ENCODE measurements at regions not wholly inside any gene's neighbourhood (a gene's known extent, or its start where the extent isn't known, plus 50 kb on each side); places are given as distances from the start of the nearest gene placed in this dataset.

GRCh38 chr6:16819752-16820151, 58.5 kb upstream of the ATXN1 start:
- peak; percentile 65 for TF ChIP-seq CTCF (conservative IDR thresholded peaks at IDR 0.05)
- Mint-ChIP-seq H3K27me3 (ENCODE audit: insufficient read depth) (no peaks in the 10 kb centered on the region), H3K27ac (no peak overlapping the region), H3K36me3 (ENCODE audit: low read depth) (no peaks in the 10 kb centered on the region), H3K4me1 (no peaks in the 10 kb centered on the region), H3K9me3 (no peaks in the 10 kb centered on the region), H3K4me3 (no peak overlapping the region)
- 83 to 100% methylated on average over 1 to 2 of the region's 3 CpGs for WGBS, 2 experiments (ENCODE audit: insufficient coverage in 1 of 2, insufficient read length in 1 of 2)
- Histone ChIP-seq H3K36me3 (ENCODE audit: control insufficient read depth, insufficient read depth, low read length) (no peaks in the 10 kb centered on the region), H3K9me3 (ENCODE audit: control insufficient read depth, low read length) (no peaks in the 10 kb centered on the region), H3K4me3 (ENCODE audit: low read length) (no peak overlapping the region), H3K4me1 (ENCODE audit: control insufficient read depth, insufficient read depth, low read length) (no peaks in the 10 kb centered on the region), H3K9ac (ENCODE audit: extremely low read depth, low read length, poor library complexity, severe bottlenecking) (no peak overlapping the region), H3K27ac (ENCODE audit: low read depth, low read length) (no peak overlapping the region), H3K27me3 (ENCODE audit: control insufficient read depth, insufficient read depth, low read length, poor library complexity, severe bottlenecking) (no peaks in the 10 kb centered on the region)
- no peak for DNase-seq

GRCh38 chr6:16818992-16819626, 57.8 kb upstream of the ATXN1 start:
- no peak for TF ChIP-seq CTCF (conservative IDR thresholded peaks at IDR 0.05)

DNA sequence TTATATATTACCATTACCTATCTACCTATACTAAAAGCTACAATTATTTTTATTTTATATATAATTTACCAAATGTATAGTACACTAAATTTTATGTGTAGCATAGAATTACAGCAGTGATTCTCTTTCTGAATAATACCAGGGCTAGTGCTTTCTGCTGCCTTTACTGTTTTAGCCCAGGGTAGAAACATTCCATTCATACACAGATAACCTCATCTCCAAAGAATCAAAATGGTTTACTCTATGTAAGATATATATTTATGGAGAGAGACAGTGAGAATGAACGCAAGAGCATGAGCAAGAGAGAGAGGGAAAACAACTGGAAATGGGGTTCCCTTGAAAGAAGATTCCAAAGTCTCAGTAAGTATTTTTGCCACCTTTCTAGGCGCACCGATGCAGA, 56.3 kb upstream of the ATXN1 start:
- peaks cover 10% of the 10 kb centered on the region for H3K9me3 Mint-ChIP-seq
- H3K36me3 ChIP-seq (ENCODE audit: control insufficient read depth, insufficient read depth, low read length) = no peaks in the 10 kb centered on the region
- H3K27ac Mint-ChIP-seq = no peak overlapping the region
- H3K27me3 Mint-ChIP-seq (ENCODE audit: insufficient read depth) = no peaks in the 10 kb centered on the region
- TF ChIP-seq CTCF (conservative IDR thresholded peaks at IDR 0.05) = no peak
- H3K27me3 ChIP-seq (ENCODE audit: control insufficient read depth, insufficient read depth, low read length, poor library complexity, severe bottlenecking) = no peaks in the 10 kb centered on the region
- no peaks in the 10 kb centered on the region for H3K36me3 Mint-ChIP-seq (ENCODE audit: low read depth)
- H3K9me3 ChIP-seq (ENCODE audit: control insufficient read depth, low read length) = peaks cover 10% of the 10 kb centered on the region
- H3K4me3 Mint-ChIP-seq = no peak overlapping the region
- H3K4me1 ChIP-seq (ENCODE audit: control insufficient read depth, insufficient read depth, low read length) = no peaks in the 10 kb centered on the region
- H3K27ac ChIP-seq (ENCODE audit: low read depth, low read length) = no peak overlapping the region
- no peak overlapping the region for H3K9ac ChIP-seq (ENCODE audit: extremely low read depth, low read length, poor library complexity, severe bottlenecking)
- WGBS, 2 experiments (ENCODE audit: insufficient coverage in 1 of 2, insufficient read length in 1 of 2) = 95 to 100% methylated on average over 3 of the region's 3 CpGs
- no peak for DNase-seq
- H3K4me3 ChIP-seq (ENCODE audit: low read length) = no peak overlapping the region
- no peaks in the 10 kb centered on the region for H3K4me1 Mint-ChIP-seq

More at GRCh38 chr6:16818992-16819626, 57.8 kb upstream of the ATXN1 start:
- H3K9me3 Mint-ChIP-seq = no peaks in the 10 kb centered on the region
- H3K4me3 Mint-ChIP-seq = no peak overlapping the region
- WGBS, 2 experiments (ENCODE audit: insufficient coverage in 1 of 2, insufficient read length in 1 of 2) = 90 to 93% methylated on average over 2 to 5 of the region's 5 CpGs
- Histone ChIP-seq H3K36me3 (ENCODE audit: control insufficient read depth, insufficient read depth, low read length) (no peaks in the 10 kb centered on the region), H3K9me3 (ENCODE audit: control insufficient read depth, low read length) (no peaks in the 10 kb centered on the region), H3K4me1 (ENCODE audit: control insufficient read depth, insufficient read depth, low read length) (no peaks in the 10 kb centered on the region), H3K9ac (ENCODE audit: extremely low read depth, low read length, poor library complexity, severe bottlenecking) (no peak overlapping the region), H3K27me3 (ENCODE audit: control insufficient read depth, insufficient read depth, low read length, poor library complexity, severe bottlenecking) (no peaks in the 10 kb centered on the region), H3K4me3 (ENCODE audit: low read length) (no peak overlapping the region), H3K27ac (ENCODE audit: low read depth, low read length) (no peak overlapping the region)
- no peak overlapping the region for H3K27ac Mint-ChIP-seq
- no peaks in the 10 kb centered on the region for H3K27me3 Mint-ChIP-seq (ENCODE audit: insufficient read depth)
- H3K36me3 Mint-ChIP-seq (ENCODE audit: low read depth) = no peaks in the 10 kb centered on the region
- DNase-seq = no peak
- H3K4me1 Mint-ChIP-seq = no peaks in the 10 kb centered on the region
